Fibroblast of peridontal ligament (primary cell): ENCODE measurements at regions not wholly inside any gene's neighbourhood (a gene's known extent, or its start where the extent isn't known, plus 50 kb on each side); places are given as distances from the start of the nearest gene placed in this dataset.

Experiments used
- DNase-seq: peaks from one replicate; pipeline ENCODE4 v3.0.0-alpha.2; 2010; ENCODE audit errors: extremely low read depth

GRCh38 chr15:94177112-94177511, 54.2 kb upstream of the MCTP2 start:
- DNase-seq: peak; percentile 53

GRCh38 chr15:94175420-94175819, 55.9 kb upstream of the MCTP2 start:
- no peak for DNase-seq

- peak; percentile 93 for DNase-seq
Observed at GRCh38 chr15:94174399-94174802, 57.0 kb upstream of the MCTP2 start.

GRCh38 chr15:94168250-94168649, 63.1 kb upstream of the MCTP2 start:
- DNase-seq: no peak

GRCh38 chr15:94164971-94165370, 66.4 kb upstream of the MCTP2 start:
- no peak for DNase-seq

GRCh38 chr15:94164202-94164807, 67.1 kb upstream of the MCTP2 start:
- DNase-seq: peak; percentile 79

GRCh38 chr15:94162939-94163338, 68.4 kb upstream of the MCTP2 start:
- DNase-seq: no peak

- no peak for DNase-seq
Observed at GRCh38 chr15:94154255-94154654, 77.1 kb upstream of the MCTP2 start.

- no peak for DNase-seq
Observed at GRCh38 chr15:94145046-94145445, 86.3 kb upstream of the MCTP2 start.

- no peak for DNase-seq
Observed at GRCh38 chr15:94141802-94142201, 89.6 kb upstream of the MCTP2 start.

GRCh38 chr15:94135486-94136147, 95.7 kb upstream of the MCTP2 start:
- DNase-seq: no peak

GRCh38 chr15:94131875-94132274, 99.5 kb upstream of the MCTP2 start:
- DNase-seq: no peak

GRCh38 chr15:94130504-94130903, 100.9 kb upstream of the MCTP2 start:
- DNase-seq: no peak

GRCh38 chr15:94127006-94127405, 104.4 kb upstream of the MCTP2 start:
- DNase-seq: no peak

GRCh38 chr15:94125698-94126097, 105.7 kb upstream of the MCTP2 start:
- no peak for DNase-seq

GRCh38 chr15:94125156-94125555, 106.2 kb upstream of the MCTP2 start:
- DNase-seq: peak; percentile 49

- no peak for DNase-seq
Observed at GRCh38 chr15:94122516-94122915, 108.8 kb upstream of the MCTP2 start.

GRCh38 chr15:94119923-94120775, 111.2 kb upstream of the MCTP2 start:
- DNase-seq: peak; percentile 92

GRCh38 chr15:94119298-94119811, 112.0 kb upstream of the MCTP2 start:
- no peak for DNase-seq

- DNase-seq: no peak
Observed at GRCh38 chr15:94110476-94111130, 120.8 kb upstream of the MCTP2 start.

GRCh38 chr15:94107652-94108051, 123.7 kb upstream of the MCTP2 start:
- DNase-seq: no peak

- no peak for DNase-seq
Observed at GRCh38 chr15:94105760-94106159, 125.6 kb upstream of the MCTP2 start.
